Spleen (tissue), 7 donors: ENCODE measurements at regions not wholly inside any gene's neighbourhood (a gene's known extent, or its start where the extent isn't known, plus 50 kb on each side); places are given as distances from the start of the nearest gene placed in this dataset.

Experiments used
- CTCF ChIP-seq, 11 experiments: fragments of 200-600 bp in 7 of 11; fragments of 450-650 bp in 4 of 11; sonication (generic) in 4 of 11; IDR thresholded peaks in 8 of 11; conservative IDR thresholded peaks in 3 of 11; 1 replicate in 7 of 11; 2 replicates in 4 of 11; pipeline versions ENCODE4 v1.4.0 to v1.8.0; 2016 to 2021; ENCODE audit warnings: antibody characterized with exemption in 11 of 11, inconsistent platforms in 4 of 11, mild to moderate bottlenecking in 1 of 11
- POLR2A ChIP-seq, 3 donors: fragments of 450-650 bp; IDR thresholded peaks; one replicate each; pipeline ENCODE4 v1.5.1; 2017; ENCODE audit warnings: antibody characterized with exemption in 3 of 3, mild to moderate bottlenecking in 1 of 3
- donor health status: DM: no; HTN: no; CAD: no; lungs with moderate emphysema.
- donor health status: DM: no; HTN: no; CAD: no.
- donor health status: DM: no; HTN: no; CAD: no.

- TF ChIP-seq POLR2A (IDR thresholded peaks at IDR 0.05) (no peak), CTCF (IDR thresholded peaks at IDR 0.05 in 8 of 11, conservative IDR thresholded peaks at IDR 0.05 in 3 of 11) (no peak)
These were observed 168.5 kb upstream of the AJAP1 start for GRCh38 chr1:4485878-4486277.
